Panc1 (cell line): ENCODE measurements at regions not wholly inside any gene's neighbourhood (a gene's known extent, or its start where the extent isn't known, plus 50 kb on each side); places are given as distances from the start of the nearest gene placed in this dataset.

ENCODE experiments used
- CTCF ChIP-seq: fragments of 450-650 bp; IDR thresholded peaks from 2 replicates; pipeline ENCODE4 v1.5.1; 2017; ENCODE audit warnings: mild to moderate bottlenecking
- POLR2AphosphoS5 ChIP-seq: IDR thresholded peaks from 2 replicates; pipeline ENCODE4 v1.6.1; 2012; ENCODE audit warnings: mild to moderate bottlenecking, low read depth, low read length, moderate library complexity
- REST ChIP-seq, 2 experiments: IDR thresholded peaks; 2 replicates each; pipeline ENCODE4 v1.6.1; 2011 to 2012; ENCODE audit warnings: low read depth in 2 of 2, control low read depth in 1 of 2, low read length in 1 of 2, mild to moderate bottlenecking in 1 of 2, moderate library complexity in 1 of 2; ENCODE audit not compliant: insufficient read depth in 1 of 2

GRCh38 chr2:11031876-11032275 lies 120.1 kb downstream of the KCNF1 start:
- TF ChIP-seq CTCF (no peak), REST (IDR thresholded peaks at IDR 0.05; ENCODE audit: insufficient read depth in 1 of 2, low read depth in 2 of 2, low read length in 1 of 2) (no peak), POLR2AphosphoS5 (no peak)
